HepG2 (cell line): ENCODE measurements at regions not wholly inside any gene's neighbourhood (a gene's known extent, or its start where the extent isn't known, plus 50 kb on each side); places are given as distances from the start of the nearest gene placed in this dataset.
"Not testable (repeated sequence)": the region's sequence is repeated elsewhere in the genome, so short reads cannot be mapped to it uniquely, and the experiment has no call there.

Experiments
- ATAC-seq: fragments of 200-7000 bp; cut with Tn5 transposase; 3 replicates; pipeline ENCODE4 v1.9.1; 2020; ENCODE audit warnings: mild to moderate bottlenecking, moderate library complexity
- BruUV-seq: library from RNA; stranded (reverse); fragments of 400-500 nt; replicated peaks from 2 replicates; lab custom pipeline; 2021; lab: Mats Ljungman, UMichigan
- CTCF ChIA-PET: fragments of 300-600 bp; formaldehyde crosslinking; extraction: SDS; loops from one replicate; lab custom pipeline; 2021; ENCODE audit warnings: low total read pairs, inconsistent platforms, low intra/inter-chr PET ratio; lab: Yijun Ruan, JAX
- POLR2A ChIA-PET: fragments of 350-600 bp; sonication (Branson Sonifier 250); formaldehyde crosslinking; loops from one replicate; lab custom pipeline; 2020; ENCODE audit warnings: antibody characterized with exemption, inconsistent platforms; lab: Yijun Ruan, JAX
- DNase-seq: peaks from one replicate; pipeline ENCODE4 v3.0.0-alpha.2; 2015; ENCODE audit warnings: low spot score
- FAIRE-seq: peaks from 3 replicates; lab custom pipeline; 2011; peaks lifted over from hg19 to GRCh38; lab: Jason Lieb, UNC
- H2AFZ ChIP-seq: one replicate; pipeline ENCODE4 v1.6.1; 2011; ENCODE audit warnings: low read length, inconsistent platforms
- H3K27ac ChIP-seq: fragments of 300-600 bp; 3 replicates; pipeline ENCODE4 v1.8.0; 2011; ENCODE audit warnings: mixed run types, mild to moderate bottlenecking, mixed read lengths, low read length, inconsistent platforms; ENCODE audit not compliant: insufficient read depth; ENCODE audit errors: extremely low read length
- H3K27me3 ChIP-seq, 2 experiments: fragments of 200-600 bp in 1 of 2; 2 replicates in 1 of 2; 3 replicates in 1 of 2; pipeline versions ENCODE4 v1.6.0 to v1.8.0; 2011; ENCODE audit warnings: low read length in 2 of 2, mild to moderate bottlenecking in 2 of 2, moderate library complexity in 2 of 2, inconsistent platforms in 1 of 2; ENCODE audit not compliant: insufficient read depth in 2 of 2, control insufficient read depth in 1 of 2
- H3K36me3 ChIP-seq, 2 experiments: fragments of 200-600 bp in 1 of 2; replicated peaks in 1 of 2; 2 replicates in 1 of 2; 3 replicates in 1 of 2; pipeline versions ENCODE4 v1.5.1 to v1.8.0; 2011; ENCODE audit warnings: low read length in 2 of 2, inconsistent platforms in 1 of 2; ENCODE audit not compliant: insufficient read depth in 2 of 2, control insufficient read depth in 1 of 2
- H3K4me1 ChIP-seq: 2 replicates; pipeline ENCODE4 v1.5.1; 2012; ENCODE audit warnings: low read length, inconsistent platforms; ENCODE audit not compliant: insufficient read depth
- H3K4me2 ChIP-seq: 2 replicates; pipeline ENCODE4 v1.6.0; 2011; ENCODE audit warnings: low read depth, low read length, inconsistent platforms
- H3K4me3 ChIP-seq, 3 experiments: fragments of 200-600 bp in 1 of 3; sonication (generic), shearing (Covaris generic) in 1 of 3; replicated peaks in 1 of 3; 2 replicates each; pipeline ENCODE4 v1.5.1; 2011 to 2016; ENCODE audit warnings: low read length in 3 of 3, inconsistent platforms in 2 of 3, low read depth in 2 of 3, mild to moderate bottlenecking in 2 of 3, control low read depth in 1 of 3, mixed read lengths in 1 of 3; ENCODE audit not compliant: insufficient read depth in 1 of 3
- H3K79me2 ChIP-seq: one replicate; pipeline ENCODE4 v1.6.1; 2011; ENCODE audit warnings: low read length, inconsistent platforms; ENCODE audit not compliant: insufficient read depth
- H3K9ac ChIP-seq: 2 replicates; pipeline ENCODE4 v1.6.0; 2011; ENCODE audit warnings: mild to moderate bottlenecking, low read depth, low read length, inconsistent platforms; ENCODE audit not compliant: insufficient read depth
- H3K9me3 ChIP-seq: 2 replicates; pipeline ENCODE4 v1.5.1; 2012; ENCODE audit warnings: mild to moderate bottlenecking, low read length
- H4K20me1 ChIP-seq: 2 replicates; pipeline ENCODE4 v1.6.0; 2011; ENCODE audit warnings: inconsistent platforms, mild to moderate bottlenecking, low read length, moderate library complexity; ENCODE audit not compliant: insufficient read depth
- EP300 ChIP-seq, 3 experiments: sonication (generic) in 1 of 3; formaldehyde crosslinking in 1 of 3; IDR thresholded peaks; 2 replicates each; pipeline versions ENCODE4 v1.5.1 to v1.6.1; 2011 to 2020; ENCODE audit warnings: low read depth in 2 of 3, low read length in 2 of 3, borderline replicate concordance in 1 of 3, improper control_type of control experiment in 1 of 3, mild to moderate bottlenecking in 1 of 3, missing genetic modification reagents in 1 of 3, moderate library complexity in 1 of 3
- SAP130 ChIP-seq: IDR thresholded peaks from 2 replicates; pipeline ENCODE4 v1.6.1; 2016; ENCODE audit warnings: low read depth
- SRY ChIP-seq: sonication (generic); formaldehyde crosslinking; IDR thresholded peaks from 2 replicates; pipeline ENCODE4 v1.8.0; 2022; ENCODE audit warnings: mild to moderate bottlenecking, missing genetic modification reagents
- XRCC5 ChIP-seq: fragments of 200-400 bp; formaldehyde crosslinking; optimal IDR thresholded peaks from 2 replicates; pipeline ENCODE3; 2017; ENCODE audit warnings: mild to moderate bottlenecking, low read length
- ZNF292 ChIP-seq: sonication (generic); formaldehyde crosslinking; IDR thresholded peaks from 2 replicates; pipeline ENCODE4 v1.8.1; 2022; ENCODE audit warnings: mild to moderate bottlenecking, low read depth, missing genetic modification reagents, borderline replicate concordance
- ZNF83 ChIP-seq: sonication (generic); formaldehyde crosslinking; IDR thresholded peaks from 2 replicates; pipeline ENCODE4 v1.4.0; 2020; ENCODE audit warnings: missing genetic modification reagents, mild to moderate bottlenecking, borderline replicate concordance
- WGBS: methylation state at CpG from one replicate; pipeline ENCODE4 v1.1.6; 2017; ENCODE audit warnings: low lambda C conversion rate; 5-methylcytosine and 5-hydroxymethylcytosine counted together
- in situ Hi-C: cut with HindIII; loops from 2 replicates; pipeline ENCODE4 v1.10.0; 2017; ENCODE audit warnings: low pct_unique_long_range_greater_than_20kb; ENCODE audit not compliant: extremely low pct_ligation_motif_present
- intact Hi-C: fragments of 100-400 bp; cut with micrococcal nuclease; formaldehyde crosslinking; loops from one replicate; pipeline ENCODE4 v1.10.0; 2022; ENCODE audit not compliant: unreplicated experiment
- TF ChIP-seq, protein P1 (sequence below): sonication (generic); formaldehyde crosslinking; IDR thresholded peaks from 2 replicates; pipeline ENCODE4 v1.4.0; 2020; ENCODE audit warnings: missing genetic modification reagents, low read depth, mild to moderate bottlenecking, borderline replicate concordance

DNA sequence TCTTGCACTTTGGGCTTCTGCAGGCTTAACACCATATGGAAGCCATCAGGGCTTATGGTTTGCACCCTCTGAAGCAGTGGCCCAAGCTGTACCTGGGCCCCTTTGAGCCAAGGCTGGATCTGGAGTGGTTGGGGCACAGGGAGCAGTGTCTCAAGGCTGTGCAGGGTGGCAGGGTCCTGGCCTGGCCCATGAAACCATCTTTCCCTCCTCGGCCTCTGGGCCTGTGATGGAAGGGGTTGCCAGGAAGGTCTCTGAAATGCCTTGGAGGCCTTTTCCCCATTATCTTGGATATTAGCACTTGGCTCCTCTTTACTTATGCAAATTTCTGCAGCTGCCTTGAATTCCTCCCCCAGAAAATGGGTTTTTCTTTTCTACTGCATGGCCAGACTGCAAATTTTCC is 134.7 kb upstream of the USP9X start:
- Histone ChIP-seq H3K27me3 (no peaks in the 10 kb centered on the region), H2AFZ (no peak overlapping the region), H3K9me3 (no peaks in the 10 kb centered on the region), H3K79me2 (no peaks in the 10 kb centered on the region), H3K27ac (no peak overlapping the region), H3K36me3 (no peaks in the 10 kb centered on the region), H3K4me3 (no peak overlapping the region), H3K4me1 (no peaks in the 10 kb centered on the region), H3K9ac (no peak overlapping the region), H3K4me2 (no peak overlapping the region), H4K20me1 (no peaks in the 10 kb centered on the region)
- ChIA-PET CTCF (no interaction called here), POLR2A (no interaction called here)
- no CpG with 5 or more reads among the region's 1 CpG for WGBS
- intact Hi-C loops (no loop called here), in situ Hi-C loops (no loop called here)
- no peak for TF ChIP-seq XRCC5
- no peak for TF ChIP-seq EP300 (IDR thresholded peaks at IDR 0.05; ENCODE audit: low read depth in 2 of 2, low read length in 2 of 2)
- TF ChIP-seq EP300 (CRISPR knock-in tag; IDR thresholded peaks at IDR 0.05; ENCODE audit: borderline replicate concordance) = no peak
- no peak for TF ChIP-seq ZNF292 (CRISPR knock-in tag)
- TF ChIP-seq, protein P1, sequence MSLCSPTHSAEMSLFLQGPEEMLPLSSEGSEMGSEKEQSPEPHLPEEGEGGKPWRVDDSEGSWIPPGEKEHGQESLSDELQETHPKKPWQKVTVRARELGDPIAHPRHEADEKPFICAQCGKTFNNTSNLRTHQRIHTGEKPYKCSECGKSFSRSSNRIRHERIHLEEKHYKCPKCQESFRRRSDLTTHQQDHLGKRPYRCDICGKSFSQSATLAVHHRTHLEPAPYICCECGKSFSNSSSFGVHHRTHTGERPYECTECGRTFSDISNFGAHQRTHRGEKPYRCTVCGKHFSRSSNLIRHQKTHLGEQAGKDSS (CRISPR knock-in tag) = no peak
- no peak for TF ChIP-seq SAP130 (CRISPR knock-in tag)
- no peak for TF ChIP-seq SRY (CRISPR knock-in tag)
- TF ChIP-seq ZNF83 (CRISPR knock-in tag) = no peak
- DNase-seq (no peak), FAIRE-seq (no peak), ATAC-seq (no peak)
- no TSS peak for BruUV-seq

DNA sequence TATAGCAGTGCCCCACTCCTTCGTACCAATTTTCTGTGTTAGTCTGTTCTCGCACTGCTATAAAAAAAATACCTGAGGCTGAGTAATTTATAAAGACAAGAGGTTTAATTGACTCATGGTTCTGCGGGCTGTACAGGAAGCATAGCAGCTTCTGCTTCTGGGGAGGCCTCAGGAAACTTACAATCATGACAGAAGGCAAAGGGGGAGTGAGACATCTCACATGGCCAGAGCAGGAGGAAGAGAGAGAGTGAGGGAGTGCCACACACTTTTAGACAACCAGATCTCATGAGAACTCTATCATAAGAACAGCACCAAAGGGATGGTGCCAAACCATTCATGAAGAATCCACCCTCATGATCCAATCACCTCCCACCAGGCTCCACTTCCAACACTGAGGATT is 133.8 kb upstream of the USP9X start:
- H3K9ac ChIP-seq, H3K4me2 ChIP-seq, H3K4me1 ChIP-seq, POLR2A ChIA-PET, intact Hi-C loops, BruUV-seq, CTCF ChIA-PET, H3K4me3 ChIP-seq, DNase-seq, in situ Hi-C loops, H3K79me2 ChIP-seq, H4K20me1 ChIP-seq, FAIRE-seq, H3K27me3 ChIP-seq, H3K36me3 ChIP-seq, H2AFZ ChIP-seq, ATAC-seq, H3K27ac ChIP-seq, H3K9me3 ChIP-seq: not testable (repeated sequence)
- 92% methylated on average over 3 of the region's 3 CpGs for WGBS
